Activated CD8-positive, alpha-beta T cell treated with anti-CD3 and anti-CD28 coated beads, Interleukin-2, amount 10 ng/mL, durations not matched to agents 7 days and 5 days (primary cell): ENCODE measurements at regions not wholly inside any gene's neighbourhood (a gene's known extent, or its start where the extent isn't known, plus 50 kb on each side); places are given as distances from the start of the nearest gene placed in this dataset.
"Not testable (repeated sequence)": the region's sequence is repeated elsewhere in the genome, so short reads cannot be mapped to it uniquely, and the experiment has no call there.

Experiments used
- ATAC-seq: fragments of 150-1000 bp; cut with Tn5 transposase; one replicate; pipeline ENCODE4 v1.10.0; 2021; ENCODE audit warnings: moderate library complexity
- CTCF ChIA-PET: fragments of 350-600 bp; sonication (Branson Sonifier 250); formaldehyde crosslinking; loops from one replicate; lab custom pipeline; 2021; ENCODE audit warnings: antibody characterized with exemption; lab: Charles Lee
- POLR2A ChIA-PET: fragments of 350-600 bp; sonication (Branson Sonifier 250); formaldehyde crosslinking; loops from one replicate; lab custom pipeline; 2021; ENCODE audit warnings: antibody characterized with exemption; lab: Charles Lee
- DNase-seq: peaks from one replicate; pipeline ENCODE4 v3.0.0-alpha.2; 2020
- H3K27ac Mint-ChIP-seq: one replicate; pipeline ENCODE4 v1.8.0; 2021; ENCODE audit warnings: mild to moderate bottlenecking, mixed read lengths
- H3K27me3 Mint-ChIP-seq: one replicate; pipeline ENCODE4 v1.8.0; 2021; ENCODE audit warnings: low read depth, mixed read lengths
- H3K36me3 Mint-ChIP-seq: one replicate; pipeline ENCODE4 v1.8.0; 2021; ENCODE audit warnings: low read depth, mixed read lengths
- H3K4me1 Mint-ChIP-seq: one replicate; pipeline ENCODE4 v1.8.0; 2021; ENCODE audit warnings: low read depth, mixed read lengths
- H3K4me3 Mint-ChIP-seq: one replicate; pipeline ENCODE4 v1.8.0; 2021; ENCODE audit warnings: mild to moderate bottlenecking, mixed read lengths
- H3K9me3 Mint-ChIP-seq: one replicate; pipeline ENCODE4 v1.8.0; 2022; ENCODE audit warnings: mixed read lengths; ENCODE audit not compliant: insufficient read depth

- H3K36me3 Mint-ChIP-seq = no peaks in the 10 kb centered on the region
Measured at GRCh38 chr3:166688665-166689064, 691.4 kb downstream of the ZBBX start.

GRCh38 chr3:166685246-166685645 lies 694.9 kb downstream of the ZBBX start:
- ATAC-seq = no peak
- Mint-ChIP-seq H3K9me3 (peaks cover 13% of the 10 kb centered on the region), H3K27me3 (no peaks in the 10 kb centered on the region), H3K4me3 (no peak overlapping the region), H3K27ac (no peak overlapping the region), H3K36me3 (no peaks in the 10 kb centered on the region), H3K4me1 (no peaks in the 10 kb centered on the region)
- no peak for DNase-seq
- ChIA-PET CTCF (no interaction called here), POLR2A (no interaction called here)

More at GRCh38 chr3:166688665-166689064, 691.4 kb downstream of the ZBBX start:
- ChIA-PET CTCF (no interaction called here), POLR2A (no interaction called here)
- H3K27ac Mint-ChIP-seq = no peak overlapping the region
- no peak overlapping the region for H3K4me3 Mint-ChIP-seq
- no peak for DNase-seq
- no peaks in the 10 kb centered on the region for H3K4me1 Mint-ChIP-seq
- H3K27me3 Mint-ChIP-seq = no peaks in the 10 kb centered on the region
- ATAC-seq = no peak
- peaks cover 13% of the 10 kb centered on the region for H3K9me3 Mint-ChIP-seq

- H3K36me3 Mint-ChIP-seq, CTCF ChIA-PET, H3K27me3 Mint-ChIP-seq, H3K4me3 Mint-ChIP-seq, ATAC-seq, H3K4me1 Mint-ChIP-seq, DNase-seq, H3K27ac Mint-ChIP-seq, POLR2A ChIA-PET: not testable (repeated sequence)
- H3K9me3 Mint-ChIP-seq = peaks cover 12% of the 10 kb centered on the region
Measured at GRCh38 chr3:166684077-166684476, 696.0 kb downstream of the ZBBX start.

GRCh38 chr3:166669781-166670180 lies 710.3 kb downstream of the ZBBX start:
- no peaks in the 10 kb centered on the region for H3K27me3 Mint-ChIP-seq

GRCh38 chr3:166663194-166663593 lies 716.9 kb downstream of the ZBBX start:
- DNase-seq (no peak), ATAC-seq (no peak)
- Mint-ChIP-seq H3K4me3 (no peak overlapping the region), H3K27me3 (no peaks in the 10 kb centered on the region), H3K9me3 (peaks cover 12% of the 10 kb centered on the region), H3K4me1 (no peaks in the 10 kb centered on the region), H3K27ac (no peak overlapping the region), H3K36me3 (no peaks in the 10 kb centered on the region)
- ChIA-PET POLR2A (no interaction called here), CTCF (no interaction called here)

More at GRCh38 chr3:166669781-166670180, 710.3 kb downstream of the ZBBX start:
- Mint-ChIP-seq H3K4me3 (no peak overlapping the region), H3K9me3 (no peaks in the 10 kb centered on the region), H3K36me3 (no peaks in the 10 kb centered on the region), H3K27ac (no peak overlapping the region), H3K4me1 (no peaks in the 10 kb centered on the region)
- ATAC-seq (no peak), DNase-seq (no peak)
- POLR2A ChIA-PET = no interaction called here
- CTCF ChIA-PET = no interaction called here

GRCh38 chr3:166661621-166662020 lies 718.5 kb downstream of the ZBBX start:
- no peaks in the 10 kb centered on the region for H3K4me1 Mint-ChIP-seq
- POLR2A ChIA-PET = no interaction called here
- CTCF ChIA-PET = no interaction called here
- no peak overlapping the region for H3K27ac Mint-ChIP-seq
- no peaks in the 10 kb centered on the region for H3K27me3 Mint-ChIP-seq
- no peak for DNase-seq
- no peak for ATAC-seq
- no peaks in the 10 kb centered on the region for H3K36me3 Mint-ChIP-seq
- peaks cover 18% of the 10 kb centered on the region for H3K9me3 Mint-ChIP-seq
- H3K4me3 Mint-ChIP-seq = no peak overlapping the region

- no peak overlapping the region for H3K27ac Mint-ChIP-seq
- POLR2A ChIA-PET = no interaction called here
- no peaks in the 10 kb centered on the region for H3K27me3 Mint-ChIP-seq
- ATAC-seq (no peak), DNase-seq (no peak)
- no peaks in the 10 kb centered on the region for H3K4me1 Mint-ChIP-seq
- H3K9me3 Mint-ChIP-seq = peaks cover 18% of the 10 kb centered on the region
- H3K4me3 Mint-ChIP-seq = no peak overlapping the region
- CTCF ChIA-PET = no interaction called here
- H3K36me3 Mint-ChIP-seq = no peaks in the 10 kb centered on the region
Measured at GRCh38 chr3:166660962-166661361, 719.1 kb downstream of the ZBBX start.

- Mint-ChIP-seq H3K36me3 (no peaks in the 10 kb centered on the region), H3K27me3 (no peaks in the 10 kb centered on the region), H3K9me3 (peaks cover 4% of the 10 kb centered on the region), H3K27ac (no peak overlapping the region), H3K4me3 (no peak overlapping the region), H3K4me1 (no peaks in the 10 kb centered on the region)
- ATAC-seq = no peak
- ChIA-PET CTCF (no interaction called here), POLR2A (no interaction called here)
- no peak for DNase-seq
Measured at GRCh38 chr3:166637984-166638530, 742.0 kb downstream of the ZBBX start.

- DNase-seq (no peak), ATAC-seq (no peak)
- H3K9me3 Mint-ChIP-seq = no peaks in the 10 kb centered on the region
- no peak overlapping the region for H3K27ac Mint-ChIP-seq
- POLR2A ChIA-PET = no interaction called here
- no peak overlapping the region for H3K4me3 Mint-ChIP-seq
- no peaks in the 10 kb centered on the region for H3K27me3 Mint-ChIP-seq
- CTCF ChIA-PET = no interaction called here
- H3K36me3 Mint-ChIP-seq = no peaks in the 10 kb centered on the region
- no peaks in the 10 kb centered on the region for H3K4me1 Mint-ChIP-seq
Measured at GRCh38 chr3:166634091-166634746, 745.9 kb downstream of the ZBBX start.

GRCh38 chr3:166630190-166630589 lies 749.9 kb downstream of the ZBBX start:
- Mint-ChIP-seq H3K27ac (no peak overlapping the region), H3K36me3 (no peaks in the 10 kb centered on the region), H3K4me1 (no peaks in the 10 kb centered on the region), H3K9me3 (no peaks in the 10 kb centered on the region), H3K4me3 (no peak overlapping the region), H3K27me3 (no peaks in the 10 kb centered on the region)
- POLR2A ChIA-PET = no interaction called here
- CTCF ChIA-PET = no interaction called here
- no peak for DNase-seq
- ATAC-seq = no peak

- Mint-ChIP-seq H3K36me3 (no peaks in the 10 kb centered on the region), H3K9me3 (no peaks in the 10 kb centered on the region), H3K27ac (no peak overlapping the region), H3K4me3 (no peak overlapping the region), H3K4me1 (no peaks in the 10 kb centered on the region), H3K27me3 (no peaks in the 10 kb centered on the region)
- DNase-seq (no peak), ATAC-seq (no peak)
- ChIA-PET POLR2A (no interaction called here), CTCF (no interaction called here)
Measured at GRCh38 chr3:166613365-166613764, 766.7 kb downstream of the ZBBX start.

- H3K9me3 Mint-ChIP-seq, DNase-seq, CTCF ChIA-PET, POLR2A ChIA-PET, H3K36me3 Mint-ChIP-seq, ATAC-seq, H3K4me1 Mint-ChIP-seq, H3K4me3 Mint-ChIP-seq, H3K27me3 Mint-ChIP-seq, H3K27ac Mint-ChIP-seq: not testable (repeated sequence)
Measured at GRCh38 chr3:166612761-166613160, 767.3 kb downstream of the ZBBX start.
